Panc1 (cell line): ENCODE measurements at regions not wholly inside any gene's neighbourhood (a gene's known extent, or its start where the extent isn't known, plus 50 kb on each side); places are given as distances from the start of the nearest gene placed in this dataset.

Experiments used
- ATAC-seq: fragments of 200-7000 bp; cut with Tn5 transposase; 2 replicates; pipeline ENCODE4 v1.9.1; 2020; ENCODE audit warnings: mild to moderate bottlenecking, moderate library complexity
- BruUV-seq: library from RNA; stranded (reverse); fragments of 400-500 nt; replicated peaks from 2 replicates; lab custom pipeline; 2021; lab: Mats Ljungman, UMichigan
- CTCF ChIA-PET: fragments of 300-600 bp; sonication (Branson Sonifier 250); formaldehyde crosslinking; loops from one replicate; lab custom pipeline; 2022; ENCODE audit warnings: antibody characterized with exemption; lab: Charles Lee
- POLR2A ChIA-PET: fragments of 300-600 bp; sonication (Branson Sonifier 250); formaldehyde crosslinking; loops from one replicate; lab custom pipeline; 2022; ENCODE audit warnings: antibody characterized with exemption; lab: Charles Lee
- DNase-seq: peaks from one replicate; pipeline ENCODE4 v3.0.0-alpha.2; 2010; ENCODE audit warnings: low read depth, low spot score
- H3K27ac ChIP-seq: 2 replicates; pipeline ENCODE4 v1.5.1; 2011; ENCODE audit warnings: mild to moderate bottlenecking, low read length, inconsistent platforms
- H3K27me3 ChIP-seq: fragments of 200-500 bp; sonication (Bioruptor generic); 2 replicates; pipeline ENCODE4 v1.6.0; 2014; ENCODE audit warnings: low read length, inconsistent platforms; ENCODE audit not compliant: control insufficient read depth, insufficient read depth
- H3K36me3 ChIP-seq: fragments of 200-500 bp; sonication (Bioruptor generic); 2 replicates; pipeline ENCODE4 v1.5.1; 2014; ENCODE audit warnings: inconsistent platforms, mild to moderate bottlenecking, low read length, moderate library complexity; ENCODE audit not compliant: control insufficient read depth, insufficient read depth
- H3K4me1 ChIP-seq: 2 replicates; pipeline ENCODE4 v1.5.1; 2011; ENCODE audit warnings: inconsistent platforms, mild to moderate bottlenecking, low read length, moderate library complexity; ENCODE audit not compliant: control insufficient read depth, insufficient read depth
- H3K4me3 ChIP-seq, 2 experiments: 2 replicates each; pipeline ENCODE4 v1.5.1; 2011 to 2012; ENCODE audit warnings: low read depth in 2 of 2, low read length in 2 of 2, mild to moderate bottlenecking in 2 of 2, inconsistent platforms in 1 of 2, moderate library complexity in 1 of 2
- H3K9me3 ChIP-seq: fragments of 200-500 bp; sonication (Bioruptor generic); 2 replicates; pipeline ENCODE4 v1.5.1; 2014; ENCODE audit warnings: low read depth, mild to moderate bottlenecking, inconsistent platforms, low read length, moderate library complexity; ENCODE audit not compliant: control insufficient read depth, insufficient read depth
- CTCF ChIP-seq: fragments of 450-650 bp; IDR thresholded peaks from 2 replicates; pipeline ENCODE4 v1.5.1; 2017; ENCODE audit warnings: mild to moderate bottlenecking
- POLR2AphosphoS5 ChIP-seq: IDR thresholded peaks from 2 replicates; pipeline ENCODE4 v1.6.1; 2012; ENCODE audit warnings: mild to moderate bottlenecking, low read depth, low read length, moderate library complexity
- SIN3A ChIP-seq: IDR thresholded peaks from 2 replicates; pipeline ENCODE4 v1.6.1; 2012; ENCODE audit warnings: low read depth, mild to moderate bottlenecking, low read length, moderate library complexity, borderline replicate concordance; ENCODE audit not compliant: insufficient read depth
- TCF7L2 ChIP-seq: IDR thresholded peaks from 2 replicates; pipeline ENCODE4 v1.6.1; 2011; ENCODE audit warnings: mild to moderate bottlenecking, low read depth, low read length, inconsistent platforms
- in situ Hi-C: cut with HindIII; loops from 2 replicates; pipeline ENCODE4 v1.10.0; 2016; ENCODE audit warnings: low sequenced_read_pairs, low pct_unique_long_range_greater_than_20kb
- intact Hi-C: fragments of 100-400 bp; cut with micrococcal nuclease; formaldehyde crosslinking; loops from one replicate; pipeline ENCODE4 v1.10.0; 2022; ENCODE audit not compliant: unreplicated experiment
- TF ChIP-seq, protein P1 (sequence below), 2 experiments: IDR thresholded peaks; 2 replicates each; pipeline ENCODE4 v1.6.1; 2011 to 2012; ENCODE audit warnings: low read depth in 2 of 2, control low read depth in 1 of 2, low read length in 1 of 2, mild to moderate bottlenecking in 1 of 2, moderate library complexity in 1 of 2; ENCODE audit not compliant: insufficient read depth in 1 of 2

DNA sequence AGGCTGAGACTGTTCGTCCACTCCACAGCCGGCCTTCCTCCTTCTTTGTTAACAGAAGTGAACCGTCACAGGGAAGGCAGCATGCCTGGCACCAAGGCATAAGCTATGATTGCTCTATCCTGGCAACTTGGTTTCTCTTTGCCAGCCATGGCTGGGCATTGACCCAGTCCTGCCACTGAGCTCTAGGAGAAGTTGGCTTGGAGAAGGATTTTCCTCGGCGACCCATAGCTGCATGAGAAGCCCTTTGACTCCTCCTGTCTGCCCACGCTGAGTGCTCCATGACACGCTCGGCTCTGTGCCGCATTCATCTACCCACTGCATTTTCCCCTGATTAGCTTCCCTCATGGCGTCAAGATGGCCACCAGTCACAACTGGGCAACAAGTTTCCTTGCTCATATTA lies 111.8 kb upstream of the EXOC2 start:
- Histone ChIP-seq H3K36me3 (no peaks in the 10 kb centered on the region), H3K4me1 (no peaks in the 10 kb centered on the region), H3K4me3 (no peak overlapping the region), H3K27ac (no peak overlapping the region), H3K27me3 (no peaks in the 10 kb centered on the region), H3K9me3 (no peaks in the 10 kb centered on the region)
- no TSS peak for BruUV-seq
- ChIA-PET CTCF (no interaction called here), POLR2A (no interaction called here)
- no peak for DNase-seq
- ATAC-seq = no peak
- intact Hi-C loops (no loop called here), in situ Hi-C loops (no loop called here)
- TF ChIP-seq TCF7L2 (no peak), CTCF (no peak), POLR2AphosphoS5 (no peak), SIN3A (no peak)
- TF ChIP-seq, protein P1, sequence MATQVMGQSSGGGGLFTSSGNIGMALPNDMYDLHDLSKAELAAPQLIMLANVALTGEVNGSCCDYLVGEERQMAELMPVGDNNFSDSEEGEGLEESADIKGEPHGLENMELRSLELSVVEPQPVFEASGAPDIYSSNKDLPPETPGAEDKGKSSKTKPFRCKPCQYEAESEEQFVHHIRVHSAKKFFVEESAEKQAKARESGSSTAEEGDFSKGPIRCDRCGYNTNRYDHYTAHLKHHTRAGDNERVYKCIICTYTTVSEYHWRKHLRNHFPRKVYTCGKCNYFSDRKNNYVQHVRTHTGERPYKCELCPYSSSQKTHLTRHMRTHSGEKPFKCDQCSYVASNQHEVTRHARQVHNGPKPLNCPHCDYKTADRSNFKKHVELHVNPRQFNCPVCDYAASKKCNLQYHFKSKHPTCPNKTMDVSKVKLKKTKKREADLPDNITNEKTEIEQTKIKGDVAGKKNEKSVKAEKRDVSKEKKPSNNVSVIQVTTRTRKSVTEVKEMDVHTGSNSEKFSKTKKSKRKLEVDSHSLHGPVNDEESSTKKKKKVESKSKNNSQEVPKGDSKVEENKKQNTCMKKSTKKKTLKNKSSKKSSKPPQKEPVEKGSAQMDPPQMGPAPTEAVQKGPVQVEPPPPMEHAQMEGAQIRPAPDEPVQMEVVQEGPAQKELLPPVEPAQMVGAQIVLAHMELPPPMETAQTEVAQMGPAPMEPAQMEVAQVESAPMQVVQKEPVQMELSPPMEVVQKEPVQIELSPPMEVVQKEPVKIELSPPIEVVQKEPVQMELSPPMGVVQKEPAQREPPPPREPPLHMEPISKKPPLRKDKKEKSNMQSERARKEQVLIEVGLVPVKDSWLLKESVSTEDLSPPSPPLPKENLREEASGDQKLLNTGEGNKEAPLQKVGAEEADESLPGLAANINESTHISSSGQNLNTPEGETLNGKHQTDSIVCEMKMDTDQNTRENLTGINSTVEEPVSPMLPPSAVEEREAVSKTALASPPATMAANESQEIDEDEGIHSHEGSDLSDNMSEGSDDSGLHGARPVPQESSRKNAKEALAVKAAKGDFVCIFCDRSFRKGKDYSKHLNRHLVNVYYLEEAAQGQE (IDR thresholded peaks at IDR 0.05; ENCODE audit: insufficient read depth in 1 of 2, low read depth in 2 of 2, low read length in 1 of 2) = no peak

DNA sequence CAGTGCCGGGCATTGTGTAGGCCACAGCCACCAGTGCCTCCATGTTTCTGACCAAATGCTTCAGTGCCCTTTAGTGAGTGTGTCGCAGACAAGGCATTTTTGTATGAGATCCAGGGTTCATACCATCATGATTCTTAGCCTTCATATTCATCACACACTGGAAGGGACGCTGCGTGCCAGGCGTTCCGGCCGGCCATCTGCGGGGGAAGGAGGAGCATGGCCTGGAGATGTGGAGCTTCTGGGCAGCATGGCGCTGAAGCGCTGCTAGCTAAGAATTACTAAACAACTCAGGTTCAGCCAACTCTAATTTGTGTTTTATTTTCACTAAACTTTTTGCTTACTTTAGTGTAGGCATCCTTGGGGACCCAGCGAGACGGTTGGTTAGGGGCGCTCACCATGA lies 111.4 kb upstream of the EXOC2 start:
- DNase-seq = no peak
- POLR2A ChIA-PET = no interaction called here
- H3K9me3 ChIP-seq = no peaks in the 10 kb centered on the region
- ATAC-seq = no peak
- H3K27me3 ChIP-seq = no peaks in the 10 kb centered on the region
- CTCF ChIA-PET = no interaction called here
- H3K27ac ChIP-seq = no peak overlapping the region
- no peak overlapping the region for H3K4me3 ChIP-seq
- no peaks in the 10 kb centered on the region for H3K36me3 ChIP-seq
- no peaks in the 10 kb centered on the region for H3K4me1 ChIP-seq
- BruUV-seq = no TSS peak
- in situ Hi-C loops = no loop called here
- TF ChIP-seq, protein P1 (IDR thresholded peaks at IDR 0.05; ENCODE audit: insufficient read depth in 1 of 2, low read depth in 2 of 2, low read length in 1 of 2) = no peak
- TF ChIP-seq POLR2AphosphoS5 (no peak), TCF7L2 (no peak), SIN3A (no peak)
- intact Hi-C loops = no loop called here
